ENCODE measurements at regions not wholly inside any gene's neighbourhood (a gene's known extent, or its start where the extent isn't known, plus 50 kb on each side); places are given as distances from the start of the nearest gene placed in this dataset.

DNA sequence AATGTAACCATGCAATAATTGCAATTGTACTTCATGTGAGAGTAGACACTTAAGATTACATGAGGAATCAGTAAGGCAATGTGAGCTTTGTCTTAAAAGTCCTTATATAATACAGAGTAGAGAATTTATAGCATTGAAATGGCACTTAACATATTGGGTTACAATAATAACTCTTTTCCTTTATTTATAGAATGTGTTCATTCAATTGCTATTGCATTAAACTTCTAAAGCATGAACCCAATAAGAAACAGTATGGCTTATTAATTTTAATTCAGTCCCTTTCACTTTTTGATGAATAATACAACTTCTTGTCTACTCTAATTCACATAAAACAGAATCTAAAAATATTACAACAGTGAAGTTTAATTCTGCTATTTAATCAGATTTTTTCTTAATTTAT is 174.2 kb upstream of the PABPC4L start:
- TF ChIP-seq, protein P1, sequence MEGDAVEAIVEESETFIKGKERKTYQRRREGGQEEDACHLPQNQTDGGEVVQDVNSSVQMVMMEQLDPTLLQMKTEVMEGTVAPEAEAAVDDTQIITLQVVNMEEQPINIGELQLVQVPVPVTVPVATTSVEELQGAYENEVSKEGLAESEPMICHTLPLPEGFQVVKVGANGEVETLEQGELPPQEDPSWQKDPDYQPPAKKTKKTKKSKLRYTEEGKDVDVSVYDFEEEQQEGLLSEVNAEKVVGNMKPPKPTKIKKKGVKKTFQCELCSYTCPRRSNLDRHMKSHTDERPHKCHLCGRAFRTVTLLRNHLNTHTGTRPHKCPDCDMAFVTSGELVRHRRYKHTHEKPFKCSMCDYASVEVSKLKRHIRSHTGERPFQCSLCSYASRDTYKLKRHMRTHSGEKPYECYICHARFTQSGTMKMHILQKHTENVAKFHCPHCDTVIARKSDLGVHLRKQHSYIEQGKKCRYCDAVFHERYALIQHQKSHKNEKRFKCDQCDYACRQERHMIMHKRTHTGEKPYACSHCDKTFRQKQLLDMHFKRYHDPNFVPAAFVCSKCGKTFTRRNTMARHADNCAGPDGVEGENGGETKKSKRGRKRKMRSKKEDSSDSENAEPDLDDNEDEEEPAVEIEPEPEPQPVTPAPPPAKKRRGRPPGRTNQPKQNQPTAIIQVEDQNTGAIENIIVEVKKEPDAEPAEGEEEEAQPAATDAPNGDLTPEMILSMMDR (conservative IDR thresholded peaks at IDR 0.05; ENCODE audit: low read depth in 2 of 2): no peak
- TF ChIP-seq ZNF114 (CRISPR knock-in tag; IDR thresholded peaks at IDR 0.05) (no peak), CREB1 (CRISPR knock-in tag; IDR thresholded peaks at IDR 0.05; ENCODE audit: low read depth) (no peak), POLR2AphosphoS5 (IDR thresholded peaks at IDR 0.05; ENCODE audit: low read depth) (no peak), EZH2phosphoT487 (IDR thresholded peaks at IDR 0.05; ENCODE audit: unreplicated experiment) (no peak), EZH2 (IDR thresholded peaks at IDR 0.05; ENCODE audit: low read depth, unreplicated experiment) (no peak)
- TF ChIP-seq, protein P2, sequence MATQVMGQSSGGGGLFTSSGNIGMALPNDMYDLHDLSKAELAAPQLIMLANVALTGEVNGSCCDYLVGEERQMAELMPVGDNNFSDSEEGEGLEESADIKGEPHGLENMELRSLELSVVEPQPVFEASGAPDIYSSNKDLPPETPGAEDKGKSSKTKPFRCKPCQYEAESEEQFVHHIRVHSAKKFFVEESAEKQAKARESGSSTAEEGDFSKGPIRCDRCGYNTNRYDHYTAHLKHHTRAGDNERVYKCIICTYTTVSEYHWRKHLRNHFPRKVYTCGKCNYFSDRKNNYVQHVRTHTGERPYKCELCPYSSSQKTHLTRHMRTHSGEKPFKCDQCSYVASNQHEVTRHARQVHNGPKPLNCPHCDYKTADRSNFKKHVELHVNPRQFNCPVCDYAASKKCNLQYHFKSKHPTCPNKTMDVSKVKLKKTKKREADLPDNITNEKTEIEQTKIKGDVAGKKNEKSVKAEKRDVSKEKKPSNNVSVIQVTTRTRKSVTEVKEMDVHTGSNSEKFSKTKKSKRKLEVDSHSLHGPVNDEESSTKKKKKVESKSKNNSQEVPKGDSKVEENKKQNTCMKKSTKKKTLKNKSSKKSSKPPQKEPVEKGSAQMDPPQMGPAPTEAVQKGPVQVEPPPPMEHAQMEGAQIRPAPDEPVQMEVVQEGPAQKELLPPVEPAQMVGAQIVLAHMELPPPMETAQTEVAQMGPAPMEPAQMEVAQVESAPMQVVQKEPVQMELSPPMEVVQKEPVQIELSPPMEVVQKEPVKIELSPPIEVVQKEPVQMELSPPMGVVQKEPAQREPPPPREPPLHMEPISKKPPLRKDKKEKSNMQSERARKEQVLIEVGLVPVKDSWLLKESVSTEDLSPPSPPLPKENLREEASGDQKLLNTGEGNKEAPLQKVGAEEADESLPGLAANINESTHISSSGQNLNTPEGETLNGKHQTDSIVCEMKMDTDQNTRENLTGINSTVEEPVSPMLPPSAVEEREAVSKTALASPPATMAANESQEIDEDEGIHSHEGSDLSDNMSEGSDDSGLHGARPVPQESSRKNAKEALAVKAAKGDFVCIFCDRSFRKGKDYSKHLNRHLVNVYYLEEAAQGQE (IDR thresholded peaks at IDR 0.05; ENCODE audit: unreplicated experiment): no peak
